Neural progenitor cell (in vitro differentiated cells): ENCODE measurements at regions not wholly inside any gene's neighbourhood (a gene's known extent, or its start where the extent isn't known, plus 50 kb on each side); places are given as distances from the start of the nearest gene placed in this dataset.

ENCODE experiments used
- DNase-seq: peaks from one replicate; pipeline ENCODE4 v3.0.0-alpha.2; 2016; ENCODE audit warnings: low spot score
- H2AFZ ChIP-seq: fragments of 200-600 bp; sonication (generic); replicated peaks from 2 replicates; pipeline ENCODE4 v1.6.1; 2016; ENCODE audit warnings: antibody characterized with exemption
- H3F3A ChIP-seq: fragments of 200-600 bp; sonication (generic); 2 replicates; pipeline ENCODE4 v1.6.1; 2016; ENCODE audit warnings: antibody characterized with exemption, low read depth
- H3K27ac ChIP-seq: fragments of 200-600 bp; sonication (generic); 2 replicates; pipeline ENCODE4 v1.5.1; 2016; ENCODE audit warnings: mild to moderate bottlenecking
- H3K27me3 ChIP-seq: fragments of 200-600 bp; sonication (generic); 2 replicates; pipeline ENCODE4 v1.6.1; 2016; ENCODE audit warnings: mild to moderate bottlenecking, moderate library complexity
- H3K36me3 ChIP-seq: fragments of 200-600 bp; sonication (generic); 2 replicates; pipeline ENCODE4 v1.5.1; 2016
- H3K4me1 ChIP-seq: fragments of 200-600 bp; sonication (generic); 2 replicates; pipeline ENCODE4 v1.6.1; 2016; ENCODE audit warnings: mixed run types
- H3K4me2 ChIP-seq: fragments of 200-600 bp; sonication (generic); 2 replicates; pipeline ENCODE4 v1.6.1; 2016
- H3K4me3 ChIP-seq: fragments of 200-600 bp; sonication (generic); 2 replicates; pipeline ENCODE4 v1.5.1; 2016
- H3K79me2 ChIP-seq: fragments of 200-600 bp; sonication (generic); 2 replicates; pipeline ENCODE4 v1.6.1; 2016; ENCODE audit warnings: low read depth
- H3K9ac ChIP-seq: fragments of 200-600 bp; sonication (generic); 2 replicates; pipeline ENCODE4 v1.6.1; 2016
- H3K9me3 ChIP-seq: fragments of 200-600 bp; sonication (generic); 2 replicates; pipeline ENCODE4 v1.5.1; 2016; ENCODE audit warnings: low read depth
- H4K20me1 ChIP-seq: fragments of 200-600 bp; sonication (generic); 2 replicates; pipeline ENCODE4 v1.6.1; 2016; ENCODE audit warnings: low read depth
- H3K27ac Mint-ChIP-seq: 3 replicates; pipeline ENCODE4 v1.8.0; 2021; ENCODE audit warnings: mixed read lengths
- H3K27me3 Mint-ChIP-seq: 2 replicates; pipeline ENCODE4 v1.8.0; 2022; ENCODE audit warnings: low read depth, mild to moderate bottlenecking, inconsistent platforms, moderate library complexity, mixed read lengths; ENCODE audit not compliant: insufficient read depth
- H3K36me3 Mint-ChIP-seq: 3 replicates; pipeline ENCODE4 v1.8.0; 2021; ENCODE audit warnings: mixed read lengths
- H3K4me1 Mint-ChIP-seq: 3 replicates; pipeline ENCODE4 v1.8.0; 2021; ENCODE audit warnings: mixed read lengths
- H3K4me3 Mint-ChIP-seq: 3 replicates; pipeline ENCODE4 v1.8.0; 2021; ENCODE audit warnings: mild to moderate bottlenecking, moderate library complexity, mixed read lengths
- H3K9me3 Mint-ChIP-seq: 3 replicates; pipeline ENCODE4 v1.8.0; 2020; ENCODE audit warnings: mixed read lengths
- CTCF ChIP-seq: fragments of 200-600 bp; sonication (generic); IDR thresholded peaks from 2 replicates; pipeline ENCODE4 v1.5.1; 2017; ENCODE audit warnings: antibody characterized with exemption, mild to moderate bottlenecking
- EZH2 ChIP-seq: fragments of 200-600 bp; sonication (generic); IDR thresholded peaks from 2 replicates; pipeline ENCODE4 v1.6.1; 2017; ENCODE audit warnings: antibody characterized with exemption, mild to moderate bottlenecking, moderate library complexity
- EZH2phosphoT487 ChIP-seq: fragments of 200-600 bp; sonication (generic); IDR thresholded peaks from 2 replicates; pipeline ENCODE4 v1.6.1; 2017; ENCODE audit warnings: antibody characterized with exemption

- Mint-ChIP-seq H3K27ac (no peak overlapping the region), H3K27me3 (no peaks in the 10 kb centered on the region), H3K36me3 (no peaks in the 10 kb centered on the region), H3K4me3 (no peak overlapping the region), H3K4me1 (peaks cover 7% of the 10 kb centered on the region), H3K9me3 (no peaks in the 10 kb centered on the region)
- Histone ChIP-seq H3K9me3 (no peaks in the 10 kb centered on the region), H3K4me1 (peaks cover 17% of the 10 kb centered on the region), H3K27me3 (no peaks in the 10 kb centered on the region), H3K4me3 (no peak overlapping the region), H3K9ac (no peak overlapping the region), H3K79me2 (no peaks in the 10 kb centered on the region), H2AFZ (peak overlapping the region; percentile 68), H4K20me1 (no peaks in the 10 kb centered on the region), H3F3A (no peaks in the 10 kb centered on the region), H3K36me3 (no peaks in the 10 kb centered on the region), H3K4me2 (no peak overlapping the region), H3K27ac (no peak overlapping the region)
- DNase-seq = no peak
- TF ChIP-seq EZH2phosphoT487 = no peak
- TF ChIP-seq EZH2 = no peak
- TF ChIP-seq CTCF = no peak
These were observed 381.0 kb downstream of the NOVA1 start for GRCh38 chr14:26216786-26217185.

GRCh38 chr14:26213846-26214575 is 383.8 kb downstream of the NOVA1 start:
- Mint-ChIP-seq H3K36me3 (no peaks in the 10 kb centered on the region), H3K4me1 (peaks cover 7% of the 10 kb centered on the region), H3K27me3 (no peaks in the 10 kb centered on the region), H3K4me3 (no peak overlapping the region), H3K9me3 (no peaks in the 10 kb centered on the region), H3K27ac (no peak overlapping the region)
- H4K20me1 ChIP-seq = no peaks in the 10 kb centered on the region
- H3K9ac ChIP-seq = no peak overlapping the region
- H3K36me3 ChIP-seq = no peaks in the 10 kb centered on the region
- H2AFZ ChIP-seq = no peak overlapping the region
- no peaks in the 10 kb centered on the region for H3K79me2 ChIP-seq
- H3K27me3 ChIP-seq = no peaks in the 10 kb centered on the region
- no peak overlapping the region for H3K4me2 ChIP-seq
- H3F3A ChIP-seq = no peaks in the 10 kb centered on the region
- no peak overlapping the region for H3K4me3 ChIP-seq
- no peak for DNase-seq
- H3K9me3 ChIP-seq = no peaks in the 10 kb centered on the region
- no peak overlapping the region for H3K27ac ChIP-seq
- TF ChIP-seq EZH2phosphoT487 = no peak
- no peak for TF ChIP-seq CTCF
- no peak for TF ChIP-seq EZH2
- peaks cover 17% of the 10 kb centered on the region for H3K4me1 ChIP-seq

GRCh38 chr14:26209699-26210098 is 388.1 kb downstream of the NOVA1 start:
- Mint-ChIP-seq H3K27me3 (no peaks in the 10 kb centered on the region), H3K27ac (no peak overlapping the region), H3K4me1 (peaks cover 12% of the 10 kb centered on the region), H3K9me3 (no peaks in the 10 kb centered on the region), H3K4me3 (no peak overlapping the region), H3K36me3 (no peaks in the 10 kb centered on the region)
- Histone ChIP-seq H3K9me3 (no peaks in the 10 kb centered on the region), H3K4me2 (no peak overlapping the region), H2AFZ (no peak overlapping the region), H3K79me2 (no peaks in the 10 kb centered on the region), H3K27ac (no peak overlapping the region), H3K27me3 (peaks cover 14% of the 10 kb centered on the region), H3K36me3 (no peaks in the 10 kb centered on the region), H3K4me3 (no peak overlapping the region), H4K20me1 (no peaks in the 10 kb centered on the region), H3K4me1 (peaks cover 6% of the 10 kb centered on the region), H3F3A (peaks cover 7% of the 10 kb centered on the region), H3K9ac (no peak overlapping the region)
- TF ChIP-seq EZH2 (no peak), CTCF (no peak), EZH2phosphoT487 (no peak)
- DNase-seq = no peak
